ENCODE measurements at regions not wholly inside any gene's neighbourhood (a gene's known extent, or its start where the extent isn't known, plus 50 kb on each side); places are given as distances from the start of the nearest gene placed in this dataset.

DNA sequence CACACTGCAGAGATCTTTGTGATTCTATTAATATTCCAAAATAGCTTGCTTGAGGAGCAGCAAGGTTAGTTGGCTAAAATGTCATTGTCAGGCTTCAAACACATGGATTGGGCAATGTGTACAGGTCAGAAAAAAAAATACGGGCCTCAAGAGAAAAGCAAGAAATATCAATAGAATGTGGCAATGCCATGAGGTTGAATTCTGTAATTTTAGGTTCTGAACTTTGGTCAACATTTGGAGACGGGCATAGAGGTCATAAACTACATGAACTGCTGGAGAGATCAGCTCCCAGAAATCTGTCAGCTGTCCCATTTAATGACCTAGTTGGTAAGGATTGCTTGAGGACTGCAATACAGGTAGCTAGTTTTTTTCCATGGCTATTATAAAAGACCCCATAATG is 445.8 kb downstream of the HTR1B start:
- TF ChIP-seq, protein P1, sequence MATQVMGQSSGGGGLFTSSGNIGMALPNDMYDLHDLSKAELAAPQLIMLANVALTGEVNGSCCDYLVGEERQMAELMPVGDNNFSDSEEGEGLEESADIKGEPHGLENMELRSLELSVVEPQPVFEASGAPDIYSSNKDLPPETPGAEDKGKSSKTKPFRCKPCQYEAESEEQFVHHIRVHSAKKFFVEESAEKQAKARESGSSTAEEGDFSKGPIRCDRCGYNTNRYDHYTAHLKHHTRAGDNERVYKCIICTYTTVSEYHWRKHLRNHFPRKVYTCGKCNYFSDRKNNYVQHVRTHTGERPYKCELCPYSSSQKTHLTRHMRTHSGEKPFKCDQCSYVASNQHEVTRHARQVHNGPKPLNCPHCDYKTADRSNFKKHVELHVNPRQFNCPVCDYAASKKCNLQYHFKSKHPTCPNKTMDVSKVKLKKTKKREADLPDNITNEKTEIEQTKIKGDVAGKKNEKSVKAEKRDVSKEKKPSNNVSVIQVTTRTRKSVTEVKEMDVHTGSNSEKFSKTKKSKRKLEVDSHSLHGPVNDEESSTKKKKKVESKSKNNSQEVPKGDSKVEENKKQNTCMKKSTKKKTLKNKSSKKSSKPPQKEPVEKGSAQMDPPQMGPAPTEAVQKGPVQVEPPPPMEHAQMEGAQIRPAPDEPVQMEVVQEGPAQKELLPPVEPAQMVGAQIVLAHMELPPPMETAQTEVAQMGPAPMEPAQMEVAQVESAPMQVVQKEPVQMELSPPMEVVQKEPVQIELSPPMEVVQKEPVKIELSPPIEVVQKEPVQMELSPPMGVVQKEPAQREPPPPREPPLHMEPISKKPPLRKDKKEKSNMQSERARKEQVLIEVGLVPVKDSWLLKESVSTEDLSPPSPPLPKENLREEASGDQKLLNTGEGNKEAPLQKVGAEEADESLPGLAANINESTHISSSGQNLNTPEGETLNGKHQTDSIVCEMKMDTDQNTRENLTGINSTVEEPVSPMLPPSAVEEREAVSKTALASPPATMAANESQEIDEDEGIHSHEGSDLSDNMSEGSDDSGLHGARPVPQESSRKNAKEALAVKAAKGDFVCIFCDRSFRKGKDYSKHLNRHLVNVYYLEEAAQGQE (IDR thresholded peaks at IDR 0.05; ENCODE audit: insufficient read depth in 1 of 2, low read depth in 2 of 2, low read length in 1 of 2) = no peak
- TF ChIP-seq, protein P2, sequence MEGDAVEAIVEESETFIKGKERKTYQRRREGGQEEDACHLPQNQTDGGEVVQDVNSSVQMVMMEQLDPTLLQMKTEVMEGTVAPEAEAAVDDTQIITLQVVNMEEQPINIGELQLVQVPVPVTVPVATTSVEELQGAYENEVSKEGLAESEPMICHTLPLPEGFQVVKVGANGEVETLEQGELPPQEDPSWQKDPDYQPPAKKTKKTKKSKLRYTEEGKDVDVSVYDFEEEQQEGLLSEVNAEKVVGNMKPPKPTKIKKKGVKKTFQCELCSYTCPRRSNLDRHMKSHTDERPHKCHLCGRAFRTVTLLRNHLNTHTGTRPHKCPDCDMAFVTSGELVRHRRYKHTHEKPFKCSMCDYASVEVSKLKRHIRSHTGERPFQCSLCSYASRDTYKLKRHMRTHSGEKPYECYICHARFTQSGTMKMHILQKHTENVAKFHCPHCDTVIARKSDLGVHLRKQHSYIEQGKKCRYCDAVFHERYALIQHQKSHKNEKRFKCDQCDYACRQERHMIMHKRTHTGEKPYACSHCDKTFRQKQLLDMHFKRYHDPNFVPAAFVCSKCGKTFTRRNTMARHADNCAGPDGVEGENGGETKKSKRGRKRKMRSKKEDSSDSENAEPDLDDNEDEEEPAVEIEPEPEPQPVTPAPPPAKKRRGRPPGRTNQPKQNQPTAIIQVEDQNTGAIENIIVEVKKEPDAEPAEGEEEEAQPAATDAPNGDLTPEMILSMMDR (IDR thresholded peaks at IDR 0.05) = no peak
- no peak for TF ChIP-seq SIN3A (IDR thresholded peaks at IDR 0.05; ENCODE audit: borderline replicate concordance, insufficient read depth, low read depth, low read length)
- no peak for TF ChIP-seq TCF7L2 (IDR thresholded peaks at IDR 0.05; ENCODE audit: low read depth, low read length)
- no peak for TF ChIP-seq POLR2AphosphoS5 (IDR thresholded peaks at IDR 0.05; ENCODE audit: low read depth, low read length)

Data from Panc1 (cell line).